ENCODE measurements at regions not wholly inside any gene's neighbourhood (a gene's known extent, or its start where the extent isn't known, plus 50 kb on each side); places are given as distances from the start of the nearest gene placed in this dataset.
A peak's percentile ranks its signal among the peaks of the same experiment; 100 is the strongest.

DNA sequence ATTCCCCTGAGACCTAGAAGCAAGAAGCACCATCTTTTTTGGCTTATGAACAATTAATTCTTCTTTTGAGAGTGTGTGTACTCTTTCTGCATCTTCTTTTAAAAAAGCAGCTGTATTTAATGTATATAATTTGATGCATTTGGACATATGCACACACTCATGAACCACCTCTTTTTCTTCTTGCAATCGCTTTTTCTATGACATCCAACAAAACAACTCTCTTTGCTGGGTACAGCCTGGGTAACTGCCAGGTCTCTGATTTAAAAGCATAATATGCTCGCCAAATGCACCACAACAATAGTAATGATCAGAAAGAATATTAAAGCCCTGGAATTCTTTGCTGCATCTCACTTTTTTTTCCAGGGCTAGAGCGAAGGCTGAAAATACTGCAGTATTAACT lies 97.3 kb downstream of the HAPSTR1 start:
- no peak for DNase-seq

DNA sequence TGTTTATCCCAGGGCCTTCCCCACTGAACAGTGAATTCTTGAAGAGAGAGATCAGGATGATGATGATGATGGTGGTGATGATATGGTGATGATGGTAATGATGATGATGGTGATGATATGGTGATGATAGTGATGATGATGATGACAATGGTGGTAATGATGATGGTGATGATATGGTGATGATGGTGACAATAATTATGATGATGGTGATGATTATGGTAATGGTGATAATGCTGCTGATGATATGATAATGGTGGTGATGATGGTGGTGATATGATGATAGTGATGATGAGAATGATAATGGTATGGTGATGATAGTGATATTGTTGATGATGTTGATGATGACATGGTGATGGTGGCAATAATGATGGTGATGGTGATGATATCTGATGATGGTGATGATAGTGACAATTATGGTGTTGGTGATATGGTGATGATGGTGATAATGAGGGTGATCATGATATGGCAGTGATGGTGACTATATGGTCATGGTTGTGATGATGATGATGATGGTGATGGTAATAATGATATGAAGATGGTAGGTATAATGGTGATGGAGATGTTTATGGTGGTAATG lies 99.9 kb downstream of the HAPSTR1 start:
- no peak for DNase-seq

DNA sequence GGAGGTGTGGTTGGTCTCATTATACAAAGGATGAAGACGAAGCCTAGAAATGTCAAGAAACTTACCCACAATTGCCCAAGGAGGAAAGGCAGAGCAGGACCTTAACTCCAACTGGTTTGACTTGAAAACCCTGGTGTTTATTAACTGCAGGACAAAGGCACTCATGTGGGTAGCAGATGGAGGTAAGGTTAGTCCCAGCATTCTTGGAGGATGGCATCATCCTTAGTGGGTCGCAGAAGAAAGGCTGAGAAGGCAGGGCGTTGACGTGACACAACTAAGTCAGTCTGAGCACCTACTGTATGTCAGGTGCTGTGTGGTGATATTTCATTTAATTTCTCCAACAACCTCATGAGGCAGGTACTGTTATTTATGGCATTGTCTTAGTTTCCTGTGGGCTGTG lies 101.3 kb downstream of the HAPSTR1 start:
- no peak for DNase-seq

DNA sequence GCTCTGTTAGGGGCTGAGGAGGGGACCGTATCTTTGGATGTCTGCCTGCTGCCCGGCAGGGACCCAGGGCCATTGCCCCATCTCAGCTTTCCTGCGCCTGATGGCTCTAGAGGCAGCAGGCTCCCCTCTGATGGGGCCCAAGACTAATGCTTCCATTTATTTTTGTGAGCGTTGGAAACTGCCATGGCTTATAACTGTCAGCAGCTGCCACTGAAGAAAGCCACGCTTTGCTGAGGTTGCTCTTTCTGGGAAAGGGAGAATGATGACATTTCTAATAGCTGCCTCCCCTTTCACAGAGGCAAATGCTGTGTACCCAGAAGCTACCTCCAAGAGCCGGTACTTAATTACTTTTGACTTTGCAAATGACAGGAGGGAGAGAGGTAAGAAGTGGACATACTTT lies 103.8 kb downstream of the HAPSTR1 start:
- DNase-seq: no peak

DNA sequence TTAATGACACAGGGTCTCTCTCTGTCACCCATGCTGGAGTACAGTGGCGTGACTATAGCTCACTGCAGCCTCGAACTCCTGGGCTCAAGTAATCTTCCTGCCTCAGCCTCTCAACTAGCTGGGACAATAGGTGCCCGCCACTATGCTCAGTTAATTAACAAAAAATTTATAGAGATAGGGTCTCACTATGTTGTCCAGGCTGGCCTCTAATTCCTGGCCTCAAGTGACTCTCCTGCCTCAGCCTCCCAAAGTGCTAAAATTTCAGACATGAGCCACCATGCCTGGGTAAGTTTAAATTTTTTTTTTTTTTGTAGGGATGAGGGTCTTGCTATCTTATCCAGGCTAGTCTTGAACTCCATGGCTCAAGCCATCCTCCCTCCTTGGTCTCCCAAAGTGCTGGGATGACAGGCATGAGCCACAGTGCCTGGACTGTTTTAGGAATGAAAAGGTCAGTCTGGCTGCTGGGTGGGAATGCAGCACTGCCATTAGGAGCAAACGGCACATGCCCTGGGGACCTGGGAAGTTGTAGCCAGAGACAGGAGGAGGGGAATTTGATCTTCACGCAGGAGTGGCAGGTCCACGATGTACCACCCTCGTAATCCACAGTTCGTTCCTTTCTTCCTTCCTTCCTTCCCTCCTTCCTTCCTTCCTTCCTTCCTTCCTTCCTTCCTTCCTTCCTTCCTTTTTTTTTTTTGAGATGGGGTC lies 106.7 kb downstream of the HAPSTR1 start:
- no peak for DNase-seq

DNA sequence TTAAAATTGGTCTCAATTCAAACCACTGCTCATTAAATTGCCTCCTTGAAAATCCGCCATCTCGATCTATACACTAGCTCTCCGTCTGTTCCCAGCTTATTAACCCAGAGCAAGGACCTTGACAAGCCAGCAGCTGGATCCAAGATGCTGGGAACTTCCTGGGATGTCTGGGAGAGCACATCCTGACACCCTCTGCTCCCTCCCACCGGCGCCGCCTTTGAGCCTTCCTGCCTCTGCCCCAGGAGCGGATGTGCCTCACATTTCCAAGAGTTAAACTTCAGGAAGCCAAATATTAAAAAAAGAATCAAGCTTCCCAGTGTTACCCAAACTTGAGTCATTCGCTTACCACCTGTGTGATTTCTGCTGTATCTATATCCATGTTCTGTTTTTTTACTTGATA lies 107.9 kb downstream of the HAPSTR1 start:
- DNase-seq: peak; percentile 45

DNA sequence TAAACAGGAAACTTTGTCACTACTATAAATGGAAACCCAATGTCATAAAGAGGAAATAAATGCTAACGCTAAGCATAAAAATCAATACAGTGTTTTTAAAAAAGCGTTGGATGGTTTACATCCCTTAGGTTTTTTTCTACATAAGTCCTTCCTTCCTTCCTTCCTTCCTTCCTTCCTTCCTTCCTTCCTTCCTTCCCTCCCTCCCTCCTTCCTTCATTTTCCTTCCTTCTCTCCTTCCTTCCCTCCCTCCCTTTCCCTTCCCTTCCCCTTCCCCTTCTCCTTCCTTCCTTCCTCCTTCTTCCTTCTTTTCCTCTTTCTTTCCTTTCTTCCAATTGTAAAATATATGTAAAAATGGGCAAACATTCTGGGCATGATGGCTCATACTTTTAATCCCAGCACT lies 108.3 kb downstream of the HAPSTR1 start:
- DNase-seq: no peak

DNA sequence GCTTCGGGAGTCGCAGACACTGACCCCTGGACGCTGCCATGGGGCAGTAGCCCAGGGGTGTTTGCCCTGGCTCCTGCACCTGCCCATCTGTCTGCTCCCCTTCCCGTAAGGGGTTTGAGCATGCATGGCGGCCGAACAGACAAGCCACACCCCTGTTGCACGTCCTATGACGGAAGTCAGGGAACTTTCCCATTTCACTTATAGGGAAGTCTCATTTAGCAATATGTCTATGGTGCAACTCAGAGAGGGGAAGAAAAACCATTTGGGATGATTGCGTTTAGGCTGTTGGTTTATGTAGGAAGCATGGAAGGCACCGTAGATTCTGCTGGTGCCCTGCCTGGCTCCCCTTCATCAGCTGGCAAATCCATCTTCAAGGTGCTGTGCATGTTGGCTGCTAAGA lies 112.5 kb downstream of the HAPSTR1 start:
- no peak for DNase-seq

DNA sequence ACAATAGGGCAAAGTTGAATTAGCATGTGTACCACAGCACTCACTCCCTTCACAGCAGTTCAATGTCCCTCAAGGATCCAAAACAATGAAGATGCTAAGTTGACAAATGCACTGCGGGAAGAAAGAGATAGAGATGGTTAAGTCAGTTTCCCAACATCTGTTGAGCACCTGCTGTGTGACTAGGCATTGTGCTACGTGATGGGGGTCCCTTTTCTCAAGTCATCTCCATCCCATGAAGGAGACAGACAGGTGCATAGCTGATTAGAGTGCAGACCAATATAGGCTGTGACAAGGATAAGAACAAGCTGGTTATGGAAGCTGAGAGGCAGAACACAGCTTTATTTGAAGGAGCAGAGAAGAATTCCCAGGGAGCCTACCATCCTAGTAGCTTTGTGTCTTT lies 114.2 kb downstream of the HAPSTR1 start:
- DNase-seq: no peak

DNA sequence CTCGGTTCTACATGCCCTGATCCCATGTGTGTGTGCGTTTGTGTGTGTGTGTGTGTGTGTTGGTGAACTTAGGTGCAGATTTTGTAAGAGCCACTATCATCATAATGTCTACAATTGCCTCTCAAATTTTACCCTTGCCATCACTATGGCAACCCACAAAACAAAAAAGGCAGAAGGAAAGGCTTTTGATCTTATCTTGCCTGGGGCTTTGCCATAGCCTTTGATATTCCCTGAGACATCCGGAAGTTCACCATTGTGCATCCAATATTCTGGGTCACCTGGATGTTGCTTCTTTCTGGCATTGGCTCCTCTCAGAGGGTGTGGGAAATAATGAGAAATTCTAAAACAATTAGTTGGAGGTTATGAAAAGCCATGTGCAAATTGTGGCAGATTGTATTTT lies 114.7 kb downstream of the HAPSTR1 start:
- no peak for DNase-seq

DNA sequence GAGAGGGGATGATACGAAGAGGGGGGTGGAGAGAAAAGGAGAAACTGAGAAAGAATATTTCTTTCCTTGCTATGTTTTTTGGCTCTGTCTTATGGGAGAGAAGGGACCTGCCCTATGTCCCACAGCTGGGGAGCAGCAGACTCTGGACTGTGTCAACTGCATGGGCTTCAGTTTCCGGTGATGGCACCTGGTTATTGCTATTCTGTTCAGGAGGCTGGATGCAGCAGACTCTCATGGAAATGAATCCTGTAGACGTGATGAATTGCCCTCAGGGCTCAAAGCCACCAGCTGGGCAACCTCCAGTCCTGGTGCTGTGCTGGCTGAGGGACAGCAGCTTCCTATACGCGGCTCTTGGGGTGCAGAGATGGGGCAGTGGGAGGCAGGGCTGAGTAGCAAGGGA lies 121.2 kb downstream of the HAPSTR1 start:
- DNase-seq: no peak

DNA sequence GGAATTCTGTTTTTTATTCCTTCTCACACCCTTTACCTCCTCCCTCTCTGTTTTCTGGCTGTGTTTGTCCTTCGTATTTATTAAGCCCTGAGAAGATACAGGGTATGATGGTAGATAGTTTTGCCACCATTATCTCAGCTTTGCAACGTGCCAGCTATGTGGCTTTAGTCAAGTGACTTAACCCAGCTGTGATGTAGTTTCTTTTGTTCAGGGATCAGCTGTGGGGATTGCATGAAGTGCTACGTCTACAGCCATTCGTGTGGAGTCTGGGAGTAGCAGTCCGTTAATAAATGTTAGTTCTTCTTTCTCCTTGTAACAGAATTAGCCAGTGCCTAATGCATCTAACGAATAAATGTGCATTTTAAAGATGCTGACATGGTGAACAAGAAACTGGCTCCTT lies 128.4 kb downstream of the HAPSTR1 start:
- no peak for DNase-seq

DNA sequence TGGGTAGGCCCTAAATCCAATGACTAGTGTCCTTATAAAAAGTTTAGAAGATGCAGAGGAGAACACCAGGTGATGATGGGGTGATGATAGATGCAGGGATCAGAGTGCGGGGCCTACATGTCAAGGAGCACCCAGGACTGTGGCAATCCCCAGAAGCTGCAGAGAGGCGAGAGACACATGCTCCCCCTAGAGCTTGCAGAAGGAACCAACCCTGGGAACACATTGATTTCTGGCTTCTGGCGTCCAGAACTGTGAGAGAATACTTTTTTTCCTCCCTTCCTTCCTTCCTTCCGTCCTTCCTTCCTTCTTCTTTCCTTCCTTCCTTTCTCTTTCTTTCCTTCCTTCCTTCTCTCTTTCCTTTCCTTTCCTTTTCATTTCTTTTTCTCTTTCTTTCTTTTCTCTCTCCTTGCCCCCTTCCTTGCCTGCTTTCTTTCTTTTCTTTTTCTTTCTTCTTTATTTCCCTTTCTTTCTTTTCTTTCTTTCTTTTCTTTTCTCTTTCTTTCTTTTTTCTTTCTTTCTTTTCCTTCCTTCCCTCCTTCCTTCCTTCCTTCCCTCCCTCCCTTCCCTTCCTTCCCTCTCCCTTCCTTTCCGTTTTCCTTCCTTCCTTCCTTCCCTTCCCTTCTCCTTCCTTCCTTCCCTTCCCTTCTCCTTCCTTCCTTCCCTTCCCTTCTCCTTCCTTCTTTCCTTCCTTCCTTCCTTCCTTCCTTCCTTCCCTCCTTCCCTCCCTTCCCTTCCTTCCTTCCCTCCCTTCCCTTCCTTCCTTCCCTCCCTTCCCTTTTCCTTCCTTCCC lies 134.3 kb downstream of the HAPSTR1 start:
- no peak for DNase-seq

DNA sequence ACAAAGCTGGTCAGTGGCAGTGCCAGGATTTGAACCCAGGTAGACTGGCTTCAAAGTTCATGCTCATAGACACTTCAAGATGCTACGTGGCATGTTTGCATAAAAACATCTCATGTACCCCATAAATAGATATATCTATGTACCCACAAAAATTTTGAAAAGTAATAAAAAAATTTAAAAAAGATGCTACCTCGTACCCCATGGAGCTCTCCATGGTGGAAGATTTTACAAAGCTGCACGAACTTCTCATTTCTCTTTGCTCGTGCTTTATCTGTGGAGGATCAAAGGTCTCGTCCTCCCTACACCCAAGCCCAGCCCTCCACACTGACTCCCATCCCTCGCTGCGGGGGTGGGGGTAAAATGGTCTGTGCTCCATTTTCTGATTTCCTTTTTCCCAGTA lies 135.5 kb downstream of the HAPSTR1 start:
- no peak for DNase-seq

DNA sequence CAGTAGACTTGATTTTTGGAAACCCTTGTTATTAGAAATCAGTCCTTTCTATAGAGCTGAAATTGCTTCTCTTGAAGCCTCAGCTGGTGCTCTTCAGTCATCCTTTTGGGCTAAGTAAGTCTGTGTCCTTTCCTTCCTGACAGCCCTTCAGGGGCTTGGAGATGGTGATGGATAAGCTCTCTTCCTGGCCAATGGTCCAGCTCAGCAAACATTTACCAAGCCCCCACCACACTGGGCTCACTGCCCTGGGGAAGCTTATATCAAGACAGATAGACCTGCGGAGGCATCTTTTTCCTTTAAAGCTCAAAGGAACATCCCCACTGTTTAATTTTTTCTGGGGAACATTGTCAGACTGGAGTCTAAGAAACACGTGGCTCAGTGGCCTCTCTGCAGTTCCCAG lies 139.6 kb downstream of the HAPSTR1 start:
- no peak for DNase-seq

DNA sequence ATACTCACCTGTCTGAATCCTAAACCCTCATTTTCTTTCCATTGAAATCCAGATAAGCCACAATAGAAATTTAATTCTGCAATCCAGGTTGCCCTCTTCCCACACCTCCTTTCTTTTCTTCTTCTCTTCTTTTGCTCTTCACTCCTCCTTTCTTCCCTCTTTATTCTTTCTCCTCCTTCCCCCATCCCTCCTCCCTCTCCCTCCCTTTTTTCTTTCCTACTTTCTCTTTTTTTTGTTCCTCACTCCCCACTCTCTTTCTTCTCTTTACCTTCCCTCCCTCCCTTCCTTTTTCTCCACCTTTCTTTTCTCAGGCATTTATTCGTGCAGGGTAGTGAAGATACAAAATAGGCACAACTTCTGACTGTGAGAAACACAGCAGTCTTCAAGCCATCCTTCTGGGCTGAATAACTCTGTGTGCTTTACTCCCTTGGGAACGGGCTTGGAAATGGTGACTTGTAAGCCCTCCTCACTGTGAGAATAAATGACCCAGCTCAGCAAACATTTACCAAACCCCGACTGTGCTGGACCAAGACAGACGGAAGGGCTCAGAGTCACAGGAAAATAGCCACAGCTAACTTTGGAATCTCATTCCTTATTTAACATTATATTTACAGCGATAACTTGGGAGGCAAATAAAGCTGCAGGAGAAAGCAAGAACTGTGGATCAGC lies 140.8 kb downstream of the HAPSTR1 start:
- no peak for DNase-seq

DNA sequence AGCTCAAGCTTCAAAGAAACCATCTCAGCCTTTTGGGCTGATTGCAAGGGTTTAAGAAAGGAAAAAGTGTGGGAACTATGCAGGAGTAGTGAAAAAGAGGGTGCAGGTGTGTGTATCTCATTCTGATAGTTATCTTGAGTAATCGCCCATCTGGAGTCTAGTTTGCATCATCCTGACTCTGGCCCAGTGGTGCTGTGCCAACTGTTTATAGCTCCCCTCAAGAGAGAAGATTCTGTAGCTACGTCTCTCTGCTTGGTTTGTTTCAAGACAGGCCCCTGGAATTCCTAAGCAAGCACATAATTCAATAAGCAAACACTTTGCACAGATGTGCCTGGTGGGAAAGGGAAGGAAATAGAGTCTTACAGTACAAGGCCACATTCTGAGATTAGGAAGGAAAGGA lies 144.4 kb downstream of the HAPSTR1 start:
- no peak for DNase-seq

DNA sequence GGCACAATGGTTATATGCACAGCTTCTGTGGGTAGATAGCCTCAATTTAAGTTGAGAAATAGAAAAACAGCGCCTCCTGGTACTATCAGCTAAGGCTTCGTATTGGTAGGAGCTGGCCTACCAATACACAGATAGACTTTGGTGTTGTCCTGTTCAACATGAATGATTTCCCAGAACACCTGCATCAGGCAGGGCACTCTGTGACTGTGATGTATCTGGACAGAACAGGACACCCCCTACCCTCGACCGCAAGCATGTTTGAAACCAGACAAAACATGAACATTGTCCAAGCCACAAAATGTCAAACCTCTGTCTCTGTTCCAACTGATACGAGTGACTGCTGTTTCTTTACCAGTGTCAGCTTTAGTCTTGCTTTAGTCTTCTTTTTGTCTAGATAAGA lies 144.9 kb downstream of the HAPSTR1 start:
- DNase-seq: no peak

DNA sequence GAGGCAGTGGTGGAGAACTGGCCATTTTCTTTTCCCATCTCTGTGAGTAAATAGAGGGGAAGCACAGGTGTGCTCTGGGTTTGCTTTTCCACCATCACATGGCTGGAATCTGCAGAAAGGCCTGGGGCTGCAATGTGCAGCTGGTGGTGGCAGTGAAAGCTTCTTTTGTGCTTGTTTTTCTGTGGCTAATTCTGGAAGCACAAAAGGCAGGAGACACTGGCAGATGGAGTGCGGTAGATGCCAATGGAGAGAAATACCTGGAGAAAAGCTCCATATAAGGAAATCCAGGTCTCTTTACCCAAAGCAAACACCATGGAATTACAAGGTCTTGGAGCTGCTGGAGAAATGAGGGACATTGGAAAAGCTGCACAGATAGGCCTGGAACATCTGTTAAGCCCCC lies 146.9 kb downstream of the HAPSTR1 start:
- DNase-seq: no peak

DNA sequence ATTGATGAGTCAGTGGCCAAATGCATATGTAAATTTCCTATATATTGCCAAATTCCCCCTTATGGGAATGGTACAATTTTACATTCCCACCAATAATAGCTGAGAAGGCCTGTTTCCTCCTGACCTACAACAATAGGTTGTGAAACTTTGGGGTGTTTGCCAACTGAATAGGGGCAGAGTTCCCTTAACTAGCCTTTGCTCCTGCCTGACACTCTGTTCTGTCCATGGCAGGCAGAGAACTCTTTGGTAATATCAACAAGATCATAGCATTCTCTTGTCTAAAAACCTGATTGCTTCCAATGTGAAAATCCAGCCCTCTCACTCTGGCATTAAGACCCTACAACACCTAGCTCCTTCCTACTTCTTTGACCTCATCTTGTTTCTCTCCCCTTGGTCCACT lies 149.7 kb downstream of the HAPSTR1 start:
- no peak for DNase-seq

DNA sequence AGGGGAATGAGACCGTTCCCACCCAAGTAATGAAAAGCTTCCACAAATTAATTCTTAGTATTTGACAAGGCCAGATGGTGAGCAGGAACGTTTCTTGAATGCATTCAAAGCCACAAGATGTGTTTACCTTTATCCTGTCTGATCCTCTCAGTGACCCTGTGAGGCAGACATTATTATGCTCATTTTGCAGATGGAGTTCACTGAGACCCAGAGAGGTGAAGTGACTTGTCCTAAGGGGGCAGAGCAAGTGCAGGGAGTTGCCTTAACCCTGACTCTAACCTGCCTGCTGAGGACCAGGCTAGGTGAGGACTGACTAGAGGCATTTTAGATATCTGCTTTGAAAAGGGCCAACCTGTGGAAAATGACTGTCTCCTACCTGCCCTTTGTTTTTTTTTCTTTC lies 156.7 kb downstream of the HAPSTR1 start:
- DNase-seq: no peak

DNA sequence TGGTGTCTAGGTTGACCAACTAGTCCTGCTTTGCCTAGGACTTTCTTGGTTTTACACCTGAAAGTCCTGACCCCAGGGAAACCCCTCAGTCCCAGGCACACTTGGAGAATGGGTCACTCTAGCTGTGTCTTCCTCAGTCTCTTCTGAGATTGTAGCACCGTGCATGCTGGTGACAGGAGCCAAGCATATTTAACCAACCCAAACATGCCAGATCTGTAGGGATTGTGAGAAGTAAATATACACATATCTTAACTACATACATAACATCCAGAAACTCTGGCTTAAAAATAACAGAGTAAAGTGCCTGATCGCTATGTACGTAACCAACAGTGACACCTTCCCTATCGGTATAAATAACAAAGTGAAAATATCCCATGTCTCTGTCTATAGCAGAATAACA lies 158.1 kb downstream of the HAPSTR1 start:
- no peak for DNase-seq

DNA sequence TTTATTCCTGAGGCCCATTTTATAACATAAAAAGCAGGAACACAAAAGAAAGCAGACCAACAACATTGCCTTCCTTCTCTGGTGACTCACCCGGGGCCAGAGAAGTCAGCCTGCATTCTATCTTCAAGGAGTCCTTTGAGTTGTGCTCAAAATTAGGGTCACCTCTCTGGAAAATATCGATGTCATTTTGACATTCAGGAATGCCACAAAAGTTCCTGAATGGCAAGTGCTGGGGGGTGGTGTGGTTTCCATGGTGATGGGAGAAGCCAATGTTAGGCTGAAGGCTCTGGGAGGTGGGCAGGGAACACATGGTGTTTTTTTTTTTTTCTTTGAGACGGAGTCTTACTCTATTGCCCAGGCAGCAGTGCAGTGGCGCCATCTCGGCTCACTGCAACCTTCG lies 159.6 kb downstream of the HAPSTR1 start:
- no peak for DNase-seq

DNA sequence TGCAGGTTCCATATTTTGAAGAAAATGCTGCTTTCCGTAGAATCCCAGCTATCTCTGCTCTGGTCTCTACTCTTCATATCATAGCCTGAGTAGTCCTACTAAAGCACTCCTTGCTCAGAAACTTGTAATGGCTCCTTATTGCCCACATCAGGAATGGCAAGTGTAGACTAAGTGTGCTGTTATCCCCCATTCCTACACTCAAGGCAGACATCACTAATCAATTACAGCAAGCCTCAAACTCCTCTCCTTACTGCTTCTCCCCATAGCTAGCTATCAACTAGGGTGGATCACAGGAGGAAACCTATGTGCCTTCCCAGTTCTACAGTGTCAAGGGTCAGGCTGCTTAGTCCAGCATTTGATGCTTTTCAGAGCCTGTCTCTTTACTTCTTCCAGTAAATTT lies 163.4 kb downstream of the HAPSTR1 start:
- no peak for DNase-seq

All from left hindlimb (tissue), 1 donor.